Endodermal cell (in vitro differentiated cells): ENCODE measurements at regions not wholly inside any gene's neighbourhood (a gene's known extent, or its start where the extent isn't known, plus 50 kb on each side); places are given as distances from the start of the nearest gene placed in this dataset.
"Not testable (repeated sequence)": the region's sequence is repeated elsewhere in the genome, so short reads cannot be mapped to it uniquely, and the experiment has no call there.

Experiments
- DNase-seq: peaks from one replicate; pipeline ENCODE4 v3.0.0-alpha.2; 2017
- H3K27ac ChIP-seq: 2 replicates; pipeline ENCODE4 v1.5.1; 2013; ENCODE audit warnings: mild to moderate bottlenecking, low read depth, low read length, moderate library complexity
- H3K27me3 ChIP-seq: 2 replicates; pipeline ENCODE4 v1.6.1; 2013; ENCODE audit warnings: mild to moderate bottlenecking, low read length, moderate library complexity; ENCODE audit not compliant: insufficient read depth, control insufficient read depth, poor library complexity, severe bottlenecking
- H3K36me3 ChIP-seq: 2 replicates; pipeline ENCODE4 v1.7.0; 2013; ENCODE audit warnings: mild to moderate bottlenecking, low read length, moderate library complexity; ENCODE audit not compliant: control insufficient read depth, insufficient read depth
- H3K4me1 ChIP-seq: one replicate; pipeline ENCODE4 v1.7.0; 2013; ENCODE audit warnings: low read length; ENCODE audit not compliant: control insufficient read depth, insufficient read depth
- H3K4me3 ChIP-seq: 2 replicates; pipeline ENCODE4 v1.5.1; 2013; ENCODE audit warnings: mild to moderate bottlenecking, low read length, moderate library complexity
- H3K9ac ChIP-seq: 2 replicates; pipeline ENCODE4 v1.6.1; 2013; ENCODE audit warnings: mild to moderate bottlenecking, low read length, moderate library complexity; ENCODE audit not compliant: poor library complexity, severe bottlenecking; ENCODE audit errors: extremely low read depth
- H3K9me3 ChIP-seq: 2 replicates; pipeline ENCODE4 v1.6.1; 2013; ENCODE audit warnings: mild to moderate bottlenecking, low read length, moderate library complexity; ENCODE audit not compliant: control insufficient read depth
- H3K27ac Mint-ChIP-seq: 2 replicates; pipeline ENCODE4 v1.8.0; 2020; ENCODE audit warnings: mixed read lengths
- H3K27me3 Mint-ChIP-seq: 2 replicates; pipeline ENCODE4 v1.8.0; 2021; ENCODE audit warnings: mild to moderate bottlenecking, mixed read lengths; ENCODE audit not compliant: insufficient read depth
- H3K36me3 Mint-ChIP-seq: 2 replicates; pipeline ENCODE4 v1.8.0; 2020; ENCODE audit warnings: low read depth, mixed read lengths
- H3K4me1 Mint-ChIP-seq: 2 replicates; pipeline ENCODE4 v1.8.0; 2020; ENCODE audit warnings: mixed read lengths
- H3K4me3 Mint-ChIP-seq: 2 replicates; pipeline ENCODE4 v1.8.0; 2020; ENCODE audit warnings: mild to moderate bottlenecking, moderate library complexity, mixed read lengths
- H3K9me3 Mint-ChIP-seq: 2 replicates; pipeline ENCODE4 v1.8.0; 2020; ENCODE audit warnings: mild to moderate bottlenecking, mixed read lengths
- CTCF ChIP-seq: fragments of 200-600 bp; sonication (generic); conservative IDR thresholded peaks from 2 replicates; pipeline ENCODE4 v1.5.0; 2021; ENCODE audit warnings: antibody characterized with exemption, mild to moderate bottlenecking
- WGBS, 2 experiments: methylation state at CpG; one replicate each; pipeline versions ENCODE4 v1.1.5 to v1.1.7; 2013; ENCODE audit warnings: missing lambda C conversion rate in 2 of 2, mixed read lengths in 1 of 2; ENCODE audit not compliant: insufficient coverage in 1 of 2, insufficient read length in 1 of 2; 5-methylcytosine and 5-hydroxymethylcytosine counted together

GRCh38 chr3:177337541-177338331 is 140.5 kb upstream of the TBL1XR1 start:
- WGBS, 2 experiments = 90 to 94% methylated on average over 7 to 9 of the region's 9 CpGs
- peaks cover 6% of the 10 kb centered on the region for H3K27me3 Mint-ChIP-seq
- TF ChIP-seq CTCF = no peak
- peaks cover 24% of the 10 kb centered on the region for H3K4me1 Mint-ChIP-seq
- Histone ChIP-seq H3K27ac (no peak overlapping the region), H3K4me1 (peaks cover 5% of the 10 kb centered on the region), H3K9me3 (no peaks in the 10 kb centered on the region), H3K36me3 (no peaks in the 10 kb centered on the region), H3K9ac (no peak overlapping the region), H3K27me3 (no peaks in the 10 kb centered on the region), H3K4me3 (no peak overlapping the region)
- no peaks in the 10 kb centered on the region for H3K36me3 Mint-ChIP-seq
- H3K4me3 Mint-ChIP-seq = no peak overlapping the region
- H3K27ac Mint-ChIP-seq = no peak overlapping the region
- H3K9me3 Mint-ChIP-seq = no peaks in the 10 kb centered on the region
- no peak for DNase-seq

- H3K4me1 Mint-ChIP-seq = peaks cover 29% of the 10 kb centered on the region
- peaks cover 9% of the 10 kb centered on the region for H3K27me3 Mint-ChIP-seq
Observed at GRCh38 chr3:177338697-177339219, 141.5 kb upstream of the TBL1XR1 start.

GRCh38 chr3:177339220-177339703 is 142.0 kb upstream of the TBL1XR1 start:
- H3K36me3 Mint-ChIP-seq, H3K36me3 ChIP-seq, H3K27ac Mint-ChIP-seq, H3K9ac ChIP-seq, H3K27ac ChIP-seq, H3K4me3 ChIP-seq, H3K9me3 Mint-ChIP-seq, DNase-seq, H3K4me1 ChIP-seq, H3K9me3 ChIP-seq, H3K4me3 Mint-ChIP-seq, H3K27me3 ChIP-seq: not testable (repeated sequence)
- peaks cover 13% of the 10 kb centered on the region for H3K27me3 Mint-ChIP-seq
- H3K4me1 Mint-ChIP-seq = peaks cover 33% of the 10 kb centered on the region
- WGBS, 2 experiments = 60% methylated on average over 3 of the region's 3 CpGs; no CpG with 5 or more reads in 1 of the 2 experiments

More at GRCh38 chr3:177338697-177339219, 141.5 kb upstream of the TBL1XR1 start:
- Mint-ChIP-seq H3K36me3 (no peaks in the 10 kb centered on the region), H3K9me3 (no peaks in the 10 kb centered on the region), H3K4me3 (no peak overlapping the region), H3K27ac (no peak overlapping the region)
- H3K9ac ChIP-seq = no peak overlapping the region
- no peaks in the 10 kb centered on the region for H3K27me3 ChIP-seq
- TF ChIP-seq CTCF = no peak
- H3K9me3 ChIP-seq = no peaks in the 10 kb centered on the region
- peaks cover 9% of the 10 kb centered on the region for H3K4me1 ChIP-seq
- H3K36me3 ChIP-seq = no peaks in the 10 kb centered on the region
- DNase-seq = no peak
- H3K27ac ChIP-seq = no peak overlapping the region
- WGBS, 2 experiments = 87 to 92% methylated on average over 2 to 3 of the region's 3 CpGs
- H3K4me3 ChIP-seq = no peak overlapping the region
